Activated CD8-positive, alpha-beta T cell treated with anti-CD3 and anti-CD28 coated beads, Interleukin-2, amount 10 ng/mL, durations not matched to agents 7 days and 5 days (primary cell): ENCODE measurements at regions not wholly inside any gene's neighbourhood (a gene's known extent, or its start where the extent isn't known, plus 50 kb on each side); places are given as distances from the start of the nearest gene placed in this dataset.
"Not testable (repeated sequence)": the region's sequence is repeated elsewhere in the genome, so short reads cannot be mapped to it uniquely, and the experiment has no call there.

Experiments
- ATAC-seq: fragments of 150-1000 bp; cut with Tn5 transposase; one replicate; pipeline ENCODE4 v1.10.0; 2021; ENCODE audit warnings: moderate library complexity
- CTCF ChIA-PET: fragments of 350-600 bp; sonication (Branson Sonifier 250); formaldehyde crosslinking; loops from one replicate; lab custom pipeline; 2021; ENCODE audit warnings: antibody characterized with exemption; lab: Charles Lee
- POLR2A ChIA-PET: fragments of 350-600 bp; sonication (Branson Sonifier 250); formaldehyde crosslinking; loops from one replicate; lab custom pipeline; 2021; ENCODE audit warnings: antibody characterized with exemption; lab: Charles Lee
- DNase-seq: peaks from one replicate; pipeline ENCODE4 v3.0.0-alpha.2; 2020
- H3K27ac Mint-ChIP-seq: one replicate; pipeline ENCODE4 v1.8.0; 2021; ENCODE audit warnings: mild to moderate bottlenecking, mixed read lengths
- H3K27me3 Mint-ChIP-seq: one replicate; pipeline ENCODE4 v1.8.0; 2021; ENCODE audit warnings: low read depth, mixed read lengths
- H3K36me3 Mint-ChIP-seq: one replicate; pipeline ENCODE4 v1.8.0; 2021; ENCODE audit warnings: low read depth, mixed read lengths
- H3K4me1 Mint-ChIP-seq: one replicate; pipeline ENCODE4 v1.8.0; 2021; ENCODE audit warnings: low read depth, mixed read lengths
- H3K4me3 Mint-ChIP-seq: one replicate; pipeline ENCODE4 v1.8.0; 2021; ENCODE audit warnings: mild to moderate bottlenecking, mixed read lengths
- H3K9me3 Mint-ChIP-seq: one replicate; pipeline ENCODE4 v1.8.0; 2022; ENCODE audit warnings: mixed read lengths; ENCODE audit not compliant: insufficient read depth

DNA sequence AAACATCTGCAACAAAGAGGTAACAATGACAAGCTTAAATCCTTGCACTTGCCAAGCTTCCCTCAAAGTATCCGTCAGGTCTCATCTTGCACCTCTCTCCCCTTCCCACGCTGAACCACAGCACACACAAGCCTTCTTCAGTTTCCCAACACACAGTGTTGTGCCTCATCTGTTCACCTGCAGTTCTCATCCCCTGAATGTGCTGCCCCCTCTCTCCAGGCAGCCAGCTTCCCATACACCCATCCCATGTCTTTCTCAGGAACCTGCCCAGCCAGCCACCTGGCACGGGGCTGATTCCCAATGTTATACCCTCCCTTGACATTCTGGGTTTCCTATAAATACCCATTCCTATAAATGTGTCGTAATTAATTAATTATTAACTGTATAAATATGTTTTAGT is 314.8 kb downstream of the PRELID2 start:
- ChIA-PET CTCF (no interaction called here), POLR2A (no interaction called here)
- H3K27me3 Mint-ChIP-seq: no peaks in the 10 kb centered on the region
- H3K9me3 Mint-ChIP-seq: peaks cover 3% of the 10 kb centered on the region
- no peak overlapping the region for H3K27ac Mint-ChIP-seq
- ATAC-seq: no peak
- H3K4me3 Mint-ChIP-seq: no peak overlapping the region
- no peak for DNase-seq
- no peaks in the 10 kb centered on the region for H3K4me1 Mint-ChIP-seq
- H3K36me3 Mint-ChIP-seq: no peaks in the 10 kb centered on the region

DNA sequence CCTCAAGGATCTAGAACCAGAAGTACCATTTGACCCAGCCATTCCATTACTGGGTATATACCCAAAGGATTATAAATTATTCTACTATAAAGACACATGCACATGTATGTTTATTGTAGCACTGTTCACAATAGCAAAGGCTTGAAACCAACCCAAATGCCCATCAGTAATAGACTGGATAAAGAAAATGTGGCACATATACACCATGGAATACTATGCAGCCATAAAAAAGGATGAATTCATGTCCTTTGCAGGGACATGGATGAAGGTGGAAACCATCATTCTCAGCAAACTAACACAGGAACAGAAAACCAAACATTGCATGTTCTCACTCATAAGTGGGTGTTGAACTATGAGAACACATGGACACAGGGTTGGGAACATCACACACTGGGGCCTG is 317.6 kb downstream of the PRELID2 start:
- ATAC-seq, DNase-seq, H3K9me3 Mint-ChIP-seq, POLR2A ChIA-PET, H3K4me3 Mint-ChIP-seq, H3K36me3 Mint-ChIP-seq, H3K27me3 Mint-ChIP-seq, H3K4me1 Mint-ChIP-seq, CTCF ChIA-PET, H3K27ac Mint-ChIP-seq: not testable (repeated sequence)

DNA sequence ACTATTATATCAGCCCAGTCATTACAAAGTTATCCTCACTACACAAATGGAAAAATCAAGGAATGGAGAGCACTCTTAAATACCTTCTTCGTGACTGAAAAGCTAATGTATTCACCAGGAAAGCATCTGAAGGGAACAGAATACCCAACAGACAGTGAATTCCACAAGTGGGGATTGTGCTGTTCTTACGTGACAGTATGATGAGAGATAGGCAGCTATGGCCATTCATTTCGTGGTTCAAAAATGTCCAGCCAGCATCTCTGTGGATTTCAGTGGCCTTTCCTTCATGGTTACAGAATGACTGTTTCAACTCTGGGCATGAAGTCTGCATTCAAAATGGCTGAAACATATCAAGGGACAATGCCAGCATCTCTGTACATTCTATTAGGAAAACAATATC is 323.8 kb downstream of the PRELID2 start:
- POLR2A ChIA-PET: no interaction called here

DNA sequence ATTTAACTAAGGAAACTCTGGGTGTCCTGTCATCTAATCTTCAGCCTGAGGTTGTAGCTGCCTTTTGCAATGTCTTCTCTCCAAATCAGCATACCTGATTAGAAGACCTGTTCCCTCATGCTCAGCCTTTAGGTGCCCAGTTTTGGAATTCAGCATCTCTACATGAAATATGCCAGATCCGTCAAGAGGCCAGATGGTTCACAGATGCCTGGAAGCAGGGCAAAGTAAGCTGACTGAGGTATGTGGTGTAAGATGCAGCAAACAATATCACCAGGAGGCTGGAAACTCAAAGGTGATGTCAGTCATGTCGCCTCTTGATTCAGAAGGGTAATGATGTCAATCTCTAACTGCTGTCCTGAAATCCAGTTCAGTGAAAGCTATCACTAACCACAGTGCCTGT is 324.4 kb downstream of the PRELID2 start:
- H3K27me3 Mint-ChIP-seq: no peaks in the 10 kb centered on the region
- no peaks in the 10 kb centered on the region for H3K36me3 Mint-ChIP-seq
- ChIA-PET CTCF (no interaction called here), POLR2A (no interaction called here)
- no peaks in the 10 kb centered on the region for H3K4me1 Mint-ChIP-seq
- ATAC-seq (no peak), DNase-seq (no peak)
- H3K27ac Mint-ChIP-seq: no peak overlapping the region
- no peak overlapping the region for H3K4me3 Mint-ChIP-seq
- no peaks in the 10 kb centered on the region for H3K9me3 Mint-ChIP-seq

More for the DNA sequence above, 323.8 kb downstream of the PRELID2 start:
- CTCF ChIA-PET: no interaction called here
- ATAC-seq (no peak), DNase-seq (no peak)
- Mint-ChIP-seq H3K36me3 (no peaks in the 10 kb centered on the region), H3K27ac (no peak overlapping the region), H3K4me3 (no peak overlapping the region), H3K9me3 (no peaks in the 10 kb centered on the region), H3K27me3 (no peaks in the 10 kb centered on the region), H3K4me1 (no peaks in the 10 kb centered on the region)

DNA sequence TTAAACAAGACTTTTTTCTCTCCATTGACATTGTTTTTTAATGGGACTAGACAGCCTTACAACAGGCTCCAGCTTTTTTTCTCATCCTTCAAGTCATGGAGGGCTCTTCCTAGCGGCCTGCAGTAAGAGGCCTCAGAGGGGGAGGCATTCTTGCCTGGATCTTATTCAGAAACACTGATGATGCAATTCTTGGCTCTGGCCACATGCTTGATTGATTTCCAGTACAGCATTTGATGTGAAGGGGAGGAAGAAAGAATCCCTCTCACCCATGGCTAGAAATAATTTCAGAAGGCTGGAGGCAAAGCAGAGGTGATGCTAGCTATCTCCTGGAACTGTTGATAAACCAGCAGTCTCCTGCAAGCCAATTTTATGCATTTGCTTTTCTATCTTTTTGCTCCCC is 324.8 kb downstream of the PRELID2 start:
- Mint-ChIP-seq H3K36me3 (no peaks in the 10 kb centered on the region), H3K9me3 (no peaks in the 10 kb centered on the region), H3K4me1 (no peaks in the 10 kb centered on the region), H3K27ac (no peak overlapping the region), H3K27me3 (no peaks in the 10 kb centered on the region), H3K4me3 (no peak overlapping the region)
- CTCF ChIA-PET: no interaction called here
- POLR2A ChIA-PET: no interaction called here
- DNase-seq: no peak
- ATAC-seq: no peak

DNA sequence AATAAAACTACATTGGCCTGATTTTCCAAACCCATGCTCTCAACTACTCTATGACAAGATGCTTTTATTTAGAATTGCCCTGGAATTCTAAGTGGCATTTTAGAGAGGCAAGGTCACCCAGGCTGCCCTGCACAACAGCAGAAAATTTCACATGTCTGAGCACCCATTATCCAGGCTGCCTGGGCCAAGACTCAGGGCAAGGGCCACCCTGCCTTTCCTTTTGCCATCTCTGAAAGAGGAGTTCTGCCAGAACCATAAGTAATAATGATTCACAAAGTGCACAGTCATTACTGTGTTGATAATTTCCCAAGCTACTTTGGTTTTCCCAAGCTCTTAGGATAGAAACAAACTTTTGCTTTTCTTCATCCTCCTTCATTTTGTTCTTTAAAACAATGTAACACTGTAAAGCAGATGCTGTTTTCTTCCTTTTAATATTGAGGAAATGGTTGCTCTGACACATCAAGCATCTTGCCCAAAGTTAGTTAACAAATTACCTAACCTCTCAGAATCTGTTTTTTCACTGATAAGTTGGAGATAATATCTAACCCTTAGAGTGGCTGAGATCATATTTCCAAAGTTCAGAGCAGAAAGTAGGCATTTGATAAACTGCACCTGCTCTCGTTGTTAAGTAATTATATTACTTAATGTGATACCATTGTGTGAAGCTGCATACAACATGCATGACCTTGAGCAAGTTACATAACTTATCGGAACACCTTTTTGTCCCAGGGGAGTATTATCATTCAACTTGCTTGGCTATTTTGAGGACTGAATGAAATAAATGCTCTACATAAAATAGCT is 325.6 kb downstream of the PRELID2 start:
- no peak for DNase-seq
- no peaks in the 10 kb centered on the region for H3K36me3 Mint-ChIP-seq
- ATAC-seq: no peak
- no peak overlapping the region for H3K27ac Mint-ChIP-seq
- no peaks in the 10 kb centered on the region for H3K4me1 Mint-ChIP-seq
- POLR2A ChIA-PET: no interaction called here
- H3K4me3 Mint-ChIP-seq: no peak overlapping the region
- no peaks in the 10 kb centered on the region for H3K27me3 Mint-ChIP-seq
- CTCF ChIA-PET: no interaction called here
- no peaks in the 10 kb centered on the region for H3K9me3 Mint-ChIP-seq

DNA sequence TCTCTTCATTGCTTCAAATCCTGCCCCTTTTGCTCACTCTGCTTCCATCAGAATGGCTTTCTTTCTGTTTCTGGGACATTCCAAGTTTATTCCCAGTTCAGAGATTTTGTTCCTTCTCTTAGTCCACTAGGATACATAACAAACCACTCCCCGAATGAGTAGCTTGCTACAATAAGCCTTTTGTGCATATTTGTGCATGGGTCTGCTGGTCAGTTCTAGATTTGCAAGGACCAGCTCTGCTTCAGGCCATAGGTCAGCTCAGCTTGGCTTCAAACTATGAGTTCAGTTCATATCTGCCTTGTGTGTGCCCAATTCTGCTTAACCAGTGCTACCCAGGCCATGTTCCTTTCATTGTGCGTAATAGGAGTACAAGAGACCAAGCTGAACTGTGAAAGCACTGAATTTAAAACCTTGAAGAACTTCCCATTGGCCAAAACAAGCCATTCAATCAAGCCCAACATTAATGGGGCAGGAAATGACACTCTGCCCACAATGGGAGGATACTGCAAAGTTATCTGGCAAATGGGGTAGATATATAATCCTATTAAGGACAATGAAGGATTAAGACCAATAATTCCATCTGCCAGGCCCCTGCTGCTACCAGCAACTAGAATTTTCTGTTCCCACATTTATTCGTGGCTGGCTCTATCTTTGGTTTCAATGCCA is 328.8 kb downstream of the PRELID2 start:
- no peak for ATAC-seq
- CTCF ChIA-PET: no interaction called here
- H3K9me3 Mint-ChIP-seq: no peaks in the 10 kb centered on the region
- POLR2A ChIA-PET: no interaction called here
- no peaks in the 10 kb centered on the region for H3K36me3 Mint-ChIP-seq
- H3K27me3 Mint-ChIP-seq: no peaks in the 10 kb centered on the region
- DNase-seq: no peak
- H3K27ac Mint-ChIP-seq: no peak overlapping the region
- no peaks in the 10 kb centered on the region for H3K4me1 Mint-ChIP-seq
- no peak overlapping the region for H3K4me3 Mint-ChIP-seq

DNA sequence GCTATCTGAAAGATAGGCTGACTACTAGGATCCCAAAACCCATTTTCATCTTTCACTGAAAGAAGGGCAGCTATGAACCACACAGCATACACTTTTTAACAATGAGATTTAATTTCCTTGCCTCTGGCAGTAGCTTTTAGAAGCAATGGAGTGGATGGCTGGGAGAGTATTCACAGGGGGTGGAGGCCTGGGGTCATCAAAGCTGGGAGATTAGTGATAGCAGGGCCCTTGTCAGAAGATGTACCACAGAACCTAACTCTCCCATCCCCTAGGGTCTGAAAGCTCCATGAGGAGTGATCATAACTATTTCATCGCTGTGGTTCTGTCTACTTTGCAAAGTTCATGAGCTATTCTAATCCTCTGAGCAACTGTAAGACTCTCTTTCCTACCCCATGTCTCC is 332.2 kb downstream of the PRELID2 start:
- no peak for ATAC-seq
- CTCF ChIA-PET: no interaction called here
- Mint-ChIP-seq H3K27me3 (no peaks in the 10 kb centered on the region), H3K4me1 (no peaks in the 10 kb centered on the region), H3K27ac (no peak overlapping the region), H3K9me3 (no peaks in the 10 kb centered on the region), H3K36me3 (no peaks in the 10 kb centered on the region), H3K4me3 (no peak overlapping the region)
- DNase-seq: no peak
- POLR2A ChIA-PET: no interaction called here

DNA sequence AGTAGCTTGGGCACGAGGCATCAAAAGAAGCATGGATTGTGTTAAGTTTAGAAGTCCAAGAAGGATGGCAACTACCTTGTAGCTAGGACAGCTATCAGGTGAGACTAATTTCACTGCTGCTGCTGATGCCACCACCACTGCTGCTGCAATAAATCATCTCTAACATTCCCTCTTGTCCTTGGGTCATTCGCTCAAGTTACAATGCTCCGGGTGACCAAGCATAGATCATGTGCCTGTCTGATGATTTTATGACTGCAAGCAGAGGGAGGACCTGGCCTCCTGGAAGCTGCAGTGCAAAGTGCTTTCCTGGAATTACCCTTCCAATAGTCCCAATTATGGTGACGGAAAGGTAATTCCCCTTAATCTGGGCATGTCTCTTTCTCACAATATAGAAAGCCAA is 334.4 kb downstream of the PRELID2 start:
- DNase-seq: no peak
- Mint-ChIP-seq H3K36me3 (no peaks in the 10 kb centered on the region), H3K27ac (no peak overlapping the region), H3K27me3 (no peaks in the 10 kb centered on the region), H3K4me1 (no peaks in the 10 kb centered on the region), H3K4me3 (no peak overlapping the region), H3K9me3 (no peaks in the 10 kb centered on the region)
- CTCF ChIA-PET: no interaction called here
- POLR2A ChIA-PET: no interaction called here
- no peak for ATAC-seq

DNA sequence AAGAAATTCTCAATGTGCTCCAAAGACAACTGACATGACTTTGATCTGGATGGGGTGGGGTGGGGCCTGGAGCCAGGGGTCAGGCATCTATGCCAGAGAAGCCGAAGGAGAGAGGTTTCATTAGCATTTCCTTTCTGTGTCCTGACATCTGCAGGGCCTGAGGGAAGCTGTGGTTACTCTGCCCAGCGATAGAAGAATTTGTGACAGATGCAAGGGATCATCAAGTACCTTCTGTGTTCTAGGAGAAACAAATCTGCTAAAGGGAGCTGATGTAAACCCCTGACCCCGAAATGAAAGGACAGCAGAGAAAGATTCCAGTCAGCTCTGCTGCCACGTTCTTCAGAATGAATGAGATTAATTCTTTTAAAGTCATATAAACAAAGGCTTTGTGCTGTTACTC is 335.7 kb downstream of the PRELID2 start:
- H3K27me3 Mint-ChIP-seq: no peaks in the 10 kb centered on the region
- no peaks in the 10 kb centered on the region for H3K36me3 Mint-ChIP-seq
- H3K4me3 Mint-ChIP-seq: no peak overlapping the region
- ATAC-seq (no peak), DNase-seq (no peak)
- H3K9me3 Mint-ChIP-seq: no peaks in the 10 kb centered on the region
- CTCF ChIA-PET: no interaction called here
- POLR2A ChIA-PET: no interaction called here
- H3K27ac Mint-ChIP-seq: no peak overlapping the region
- H3K4me1 Mint-ChIP-seq: no peaks in the 10 kb centered on the region

DNA sequence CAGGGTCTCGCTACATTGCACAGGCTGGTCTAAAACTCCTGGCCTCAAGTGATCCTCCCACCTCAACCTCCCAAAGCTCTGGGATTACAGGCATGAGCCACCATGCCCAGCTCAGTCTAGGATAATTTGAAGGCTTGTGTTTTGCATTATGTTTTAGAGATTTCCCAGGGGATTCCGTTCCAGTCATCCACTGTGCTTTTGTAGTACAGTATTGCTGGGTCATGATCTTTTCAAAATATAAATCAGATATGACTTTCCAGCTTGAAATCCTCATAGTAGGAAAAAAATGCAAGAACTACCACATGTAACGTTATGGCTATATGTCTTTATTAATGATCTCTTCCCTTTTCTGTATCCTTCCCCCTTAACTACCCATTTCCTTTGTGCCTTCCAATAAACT is 338.1 kb downstream of the PRELID2 start:
- ATAC-seq (no peak), DNase-seq (no peak)
- H3K27ac Mint-ChIP-seq: no peak overlapping the region
- H3K27me3 Mint-ChIP-seq: no peaks in the 10 kb centered on the region
- no peaks in the 10 kb centered on the region for H3K36me3 Mint-ChIP-seq
- H3K4me1 Mint-ChIP-seq: no peaks in the 10 kb centered on the region
- CTCF ChIA-PET: no interaction called here
- POLR2A ChIA-PET: no interaction called here
- H3K9me3 Mint-ChIP-seq: no peaks in the 10 kb centered on the region
- H3K4me3 Mint-ChIP-seq: no peak overlapping the region

DNA sequence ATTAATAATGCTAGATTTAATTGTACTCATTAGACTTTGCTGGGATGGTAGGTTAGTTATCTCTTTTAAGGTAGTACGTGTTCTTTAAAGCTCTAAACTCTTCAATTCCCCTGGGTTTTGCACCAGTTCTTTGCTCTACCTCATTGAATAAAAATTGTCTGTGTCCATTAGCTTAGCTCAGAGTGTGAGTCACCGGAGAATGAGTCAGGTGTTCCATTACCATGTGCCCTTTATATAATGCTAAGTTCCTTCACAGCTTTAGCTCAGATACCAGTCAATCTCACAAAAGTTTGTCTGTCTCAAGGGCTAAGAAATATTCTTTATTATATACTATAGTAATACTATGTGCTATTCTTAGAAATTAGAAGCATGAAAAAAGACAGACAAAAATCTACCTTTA is 339.4 kb downstream of the PRELID2 start:
- no peaks in the 10 kb centered on the region for H3K4me1 Mint-ChIP-seq
- no peak overlapping the region for H3K4me3 Mint-ChIP-seq
- no peaks in the 10 kb centered on the region for H3K36me3 Mint-ChIP-seq
- H3K27ac Mint-ChIP-seq: no peak overlapping the region
- no peaks in the 10 kb centered on the region for H3K9me3 Mint-ChIP-seq
- H3K27me3 Mint-ChIP-seq: no peaks in the 10 kb centered on the region
- DNase-seq (no peak), ATAC-seq (no peak)
- CTCF ChIA-PET: no interaction called here
- POLR2A ChIA-PET: no interaction called here
